WTC11 (cell line): ENCODE measurements at regions not wholly inside any gene's neighbourhood (a gene's known extent, or its start where the extent isn't known, plus 50 kb on each side); places are given as distances from the start of the nearest gene placed in this dataset.

Experiments used
- ATAC-seq: fragments of 200-7000 bp; cut with Tn5 transposase; 2 replicates; pipeline ENCODE4 v1.10.0; 2021; ENCODE audit warnings: mild to moderate bottlenecking, moderate library complexity
- CTCF ChIA-PET: fragments of 300-600 bp; sonication (Branson Sonifier 250); formaldehyde crosslinking; loops from one replicate; lab custom pipeline; 2021; ENCODE audit warnings: antibody characterized with exemption; lab: Charles Lee
- POLR2A ChIA-PET: fragments of 350-600 bp; sonication (Branson Sonifier 250); formaldehyde crosslinking; loops from one replicate; lab custom pipeline; 2021; ENCODE audit warnings: antibody characterized with exemption; lab: Charles Lee
- DNase-seq: peaks from one replicate; pipeline ENCODE4 v3.0.0; 2021; ENCODE audit warnings: low spot score
- H3K27ac Mint-ChIP-seq: 2 replicates; pipeline ENCODE4 v1.8.0; 2021; ENCODE audit warnings: mixed read lengths
- H3K27me3 Mint-ChIP-seq: 2 replicates; pipeline ENCODE4 v1.8.0; 2021; ENCODE audit warnings: low read depth, mild to moderate bottlenecking, moderate library complexity, mixed read lengths
- H3K36me3 Mint-ChIP-seq: 2 replicates; pipeline ENCODE4 v1.8.0; 2021; ENCODE audit warnings: mixed read lengths
- H3K4me1 Mint-ChIP-seq: 2 replicates; pipeline ENCODE4 v1.8.0; 2022; ENCODE audit warnings: mixed read lengths
- H3K4me3 Mint-ChIP-seq: 2 replicates; pipeline ENCODE4 v1.8.0; 2021; ENCODE audit warnings: mild to moderate bottlenecking, moderate library complexity, mixed read lengths
- H3K9me3 Mint-ChIP-seq: 2 replicates; pipeline ENCODE4 v1.8.0; 2021; ENCODE audit warnings: mixed read lengths
- CBFB ChIP-seq: sonication (generic); formaldehyde crosslinking; IDR thresholded peaks from 2 replicates; pipeline ENCODE4 v1.8.1; 2022; ENCODE audit warnings: mild to moderate bottlenecking, low read depth, missing genetic modification reagents
- CREM ChIP-seq: sonication (generic); formaldehyde crosslinking; IDR thresholded peaks from 2 replicates; pipeline ENCODE4 v1.8.1; 2022; ENCODE audit warnings: mild to moderate bottlenecking, missing genetic modification reagents, moderate library complexity
- ESRRA ChIP-seq: sonication (generic); formaldehyde crosslinking; IDR thresholded peaks from 2 replicates; pipeline ENCODE4 v1.8.1; 2022; ENCODE audit warnings: mild to moderate bottlenecking, missing genetic modification reagents, borderline replicate concordance
- FOXK1 ChIP-seq: sonication (generic); formaldehyde crosslinking; IDR thresholded peaks from 2 replicates; pipeline ENCODE4 v1.8.0; 2022; ENCODE audit warnings: mild to moderate bottlenecking, moderate library complexity, missing genetic modification reagents
- GABPB1 ChIP-seq: sonication (generic); formaldehyde crosslinking; IDR thresholded peaks from 2 replicates; pipeline ENCODE4 v1.8.1; 2023; ENCODE audit warnings: mild to moderate bottlenecking, missing genetic modification reagents
- GRHL2 ChIP-seq: fragments of 250-450 bp; sonication (Bioruptor Pico); IDR thresholded peaks from 2 replicates; pipeline ENCODE4 v1.8.0; 2022; ENCODE audit warnings: mild to moderate bottlenecking, moderate library complexity; ENCODE audit not compliant: insufficient replicate concordance, severe bottlenecking
- GTF2I ChIP-seq: fragments of 250-450 bp; sonication (Bioruptor Pico); conservative IDR thresholded peaks from 2 replicates; pipeline ENCODE4 v1.4.0; 2021; ENCODE audit warnings: mild to moderate bottlenecking
- MYBL2 ChIP-seq: sonication (generic); formaldehyde crosslinking; IDR thresholded peaks from 2 replicates; pipeline ENCODE4 v1.8.1; 2023; ENCODE audit warnings: mild to moderate bottlenecking, moderate library complexity, missing genetic modification reagents
- NFATC4 ChIP-seq: fragments of 250-450 bp; sonication (Bioruptor Pico); IDR thresholded peaks from 2 replicates; pipeline ENCODE4 v1.9.0; 2021; ENCODE audit warnings: mild to moderate bottlenecking
- RORB ChIP-seq: fragments of 250-450 bp; sonication (Bioruptor Pico); IDR thresholded peaks from 2 replicates; pipeline ENCODE4 v1.9.0; 2021; ENCODE audit warnings: mild to moderate bottlenecking
- TEAD1 ChIP-seq: sonication (generic); formaldehyde crosslinking; IDR thresholded peaks from 2 replicates; pipeline ENCODE4 v1.8.0; 2022; ENCODE audit warnings: mild to moderate bottlenecking, missing genetic modification reagents
- TEAD4 ChIP-seq: sonication (generic); formaldehyde crosslinking; IDR thresholded peaks from 2 replicates; pipeline ENCODE4 v1.8.0; 2022; ENCODE audit warnings: mild to moderate bottlenecking, missing genetic modification reagents
- ZNF396 ChIP-seq: fragments of 250-450 bp; sonication (Bioruptor Pico); IDR thresholded peaks from 2 replicates; pipeline ENCODE4 v1.8.0; 2021; ENCODE audit warnings: mild to moderate bottlenecking, moderate library complexity, borderline replicate concordance
- TF ChIP-seq, protein P1 (sequence below): fragments of 250-450 bp; sonication (Bioruptor Pico); IDR thresholded peaks from 2 replicates; pipeline ENCODE4 v1.9.0; 2021; ENCODE audit warnings: mild to moderate bottlenecking, borderline replicate concordance
- TF ChIP-seq, protein P2 (sequence below): fragments of 250-450 bp; sonication (Bioruptor Pico); IDR thresholded peaks from 2 replicates; pipeline ENCODE4 v1.9.0; 2021; ENCODE audit warnings: mild to moderate bottlenecking
- TF ChIP-seq, protein P3 (sequence below): sonication (generic); formaldehyde crosslinking; IDR thresholded peaks from 2 replicates; pipeline ENCODE4 v1.8.0; 2022; ENCODE audit warnings: mild to moderate bottlenecking, missing genetic modification reagents
- TF ChIP-seq, protein P4 (sequence below): sonication (generic); formaldehyde crosslinking; IDR thresholded peaks from 2 replicates; pipeline ENCODE4 v1.8.1; 2023; ENCODE audit warnings: mild to moderate bottlenecking, missing genetic modification reagents, borderline replicate concordance
- TF ChIP-seq, protein P5 (sequence below): sonication (generic); formaldehyde crosslinking; IDR thresholded peaks from 2 replicates; pipeline ENCODE4 v1.8.0; 2023; ENCODE audit warnings: missing genetic modification reagents, mild to moderate bottlenecking, borderline replicate concordance
- TF ChIP-seq, protein P6 (sequence below): sonication (generic); formaldehyde crosslinking; IDR thresholded peaks from 2 replicates; pipeline ENCODE4 v1.8.0; 2023; ENCODE audit warnings: mild to moderate bottlenecking, missing genetic modification reagents

DNA sequence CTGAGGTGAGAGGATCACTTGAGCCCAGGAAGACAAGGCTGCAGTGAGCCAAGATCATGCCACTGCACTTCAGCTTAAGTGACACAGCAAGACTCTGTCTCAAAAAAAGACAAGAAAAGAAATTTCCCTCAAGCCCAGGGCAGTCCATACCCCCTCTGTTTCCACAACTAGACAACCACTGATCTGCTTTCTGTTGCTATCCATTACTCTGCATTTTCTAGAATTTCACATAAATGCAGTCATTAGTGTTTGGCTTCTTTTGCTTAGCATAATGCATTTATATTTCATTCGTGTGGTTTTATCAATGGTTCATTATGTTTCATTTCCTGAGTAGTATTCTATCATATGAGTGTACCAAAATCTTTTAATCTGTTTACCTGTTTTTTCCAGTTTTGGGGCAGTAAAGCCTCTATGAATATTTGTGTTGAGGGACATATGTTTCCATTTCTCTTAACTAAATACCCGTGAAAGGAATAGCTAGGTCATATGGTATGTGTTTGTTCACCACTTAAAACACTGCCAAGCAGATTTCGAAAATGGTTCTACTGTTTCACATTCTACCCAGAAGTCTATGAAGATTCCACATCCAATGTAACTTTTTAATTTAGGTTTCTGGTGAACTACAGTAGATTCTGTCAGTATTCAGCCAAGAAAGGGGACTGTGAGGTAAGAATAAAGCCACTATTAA lies 271.8 kb downstream of the ZNF608 start (continued):
- TF ChIP-seq, protein P1, sequence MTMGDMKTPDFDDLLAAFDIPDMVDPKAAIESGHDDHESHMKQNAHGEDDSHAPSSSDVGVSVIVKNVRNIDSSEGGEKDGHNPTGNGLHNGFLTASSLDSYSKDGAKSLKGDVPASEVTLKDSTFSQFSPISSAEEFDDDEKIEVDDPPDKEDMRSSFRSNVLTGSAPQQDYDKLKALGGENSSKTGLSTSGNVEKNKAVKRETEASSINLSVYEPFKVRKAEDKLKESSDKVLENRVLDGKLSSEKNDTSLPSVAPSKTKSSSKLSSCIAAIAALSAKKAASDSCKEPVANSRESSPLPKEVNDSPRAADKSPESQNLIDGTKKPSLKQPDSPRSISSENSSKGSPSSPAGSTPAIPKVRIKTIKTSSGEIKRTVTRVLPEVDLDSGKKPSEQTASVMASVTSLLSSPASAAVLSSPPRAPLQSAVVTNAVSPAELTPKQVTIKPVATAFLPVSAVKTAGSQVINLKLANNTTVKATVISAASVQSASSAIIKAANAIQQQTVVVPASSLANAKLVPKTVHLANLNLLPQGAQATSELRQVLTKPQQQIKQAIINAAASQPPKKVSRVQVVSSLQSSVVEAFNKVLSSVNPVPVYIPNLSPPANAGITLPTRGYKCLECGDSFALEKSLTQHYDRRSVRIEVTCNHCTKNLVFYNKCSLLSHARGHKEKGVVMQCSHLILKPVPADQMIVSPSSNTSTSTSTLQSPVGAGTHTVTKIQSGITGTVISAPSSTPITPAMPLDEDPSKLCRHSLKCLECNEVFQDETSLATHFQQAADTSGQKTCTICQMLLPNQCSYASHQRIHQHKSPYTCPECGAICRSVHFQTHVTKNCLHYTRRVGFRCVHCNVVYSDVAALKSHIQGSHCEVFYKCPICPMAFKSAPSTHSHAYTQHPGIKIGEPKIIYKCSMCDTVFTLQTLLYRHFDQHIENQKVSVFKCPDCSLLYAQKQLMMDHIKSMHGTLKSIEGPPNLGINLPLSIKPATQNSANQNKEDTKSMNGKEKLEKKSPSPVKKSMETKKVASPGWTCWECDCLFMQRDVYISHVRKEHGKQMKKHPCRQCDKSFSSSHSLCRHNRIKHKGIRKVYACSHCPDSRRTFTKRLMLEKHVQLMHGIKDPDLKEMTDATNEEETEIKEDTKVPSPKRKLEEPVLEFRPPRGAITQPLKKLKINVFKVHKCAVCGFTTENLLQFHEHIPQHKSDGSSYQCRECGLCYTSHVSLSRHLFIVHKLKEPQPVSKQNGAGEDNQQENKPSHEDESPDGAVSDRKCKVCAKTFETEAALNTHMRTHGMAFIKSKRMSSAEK, result no peak
- TF ChIP-seq, protein P2, sequence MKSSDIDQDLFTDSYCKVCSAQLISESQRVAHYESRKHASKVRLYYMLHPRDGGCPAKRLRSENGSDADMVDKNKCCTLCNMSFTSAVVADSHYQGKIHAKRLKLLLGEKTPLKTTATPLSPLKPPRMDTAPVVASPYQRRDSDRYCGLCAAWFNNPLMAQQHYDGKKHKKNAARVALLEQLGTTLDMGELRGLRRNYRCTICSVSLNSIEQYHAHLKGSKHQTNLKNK (CRISPR knock-in tag), result no peak
- TF ChIP-seq GRHL2 (CRISPR knock-in tag) (no peak), MYBL2 (CRISPR knock-in tag) (no peak), FOXK1 (no peak)
- TF ChIP-seq, protein P3, sequence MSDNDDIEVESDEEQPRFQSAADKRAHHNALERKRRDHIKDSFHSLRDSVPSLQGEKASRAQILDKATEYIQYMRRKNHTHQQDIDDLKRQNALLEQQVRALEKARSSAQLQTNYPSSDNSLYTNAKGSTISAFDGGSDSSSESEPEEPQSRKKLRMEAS, result no peak

DNA sequence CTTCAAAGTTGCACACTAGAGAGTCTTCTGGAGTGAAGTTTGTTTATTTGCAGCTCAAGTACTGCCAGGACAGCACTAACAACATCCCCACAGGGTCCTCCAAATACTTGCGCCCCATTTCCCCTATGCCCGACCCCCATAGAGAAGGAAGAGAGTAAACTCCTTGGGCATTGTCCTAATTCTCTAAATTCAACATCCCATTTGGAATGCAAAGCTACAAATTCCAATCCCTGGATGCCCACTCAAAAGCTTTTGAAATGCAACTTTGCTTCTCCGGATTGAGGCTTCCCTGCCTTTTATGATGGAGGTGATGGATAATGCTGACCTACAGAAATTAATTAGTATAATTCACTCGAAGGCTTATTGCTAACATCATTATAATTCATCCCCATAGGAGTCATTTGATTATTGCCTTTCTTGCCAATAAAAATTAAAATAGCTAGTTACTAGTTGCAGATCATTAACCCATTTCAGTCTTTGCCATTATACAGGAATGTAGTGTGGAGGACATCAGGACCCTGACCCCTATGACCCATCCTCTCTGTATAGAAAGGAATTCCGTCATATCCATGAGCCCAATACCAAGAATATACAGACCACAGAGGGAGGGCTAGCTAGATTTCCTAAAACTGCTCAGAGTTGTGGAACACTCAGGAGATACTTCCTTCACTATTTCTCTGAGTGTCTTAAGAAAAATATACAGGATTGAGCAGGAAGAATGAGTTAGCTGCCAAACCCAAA lies 277.6 kb downstream of the ZNF608 start:
- ATAC-seq (peak; percentile 93), DNase-seq (peak; percentile 19)
- ChIA-PET CTCF (no interaction called here), POLR2A (interaction anchor here (0.5 to 1.1 kb wide), 2 partner anchors 9 to 193 kb away, joined by 4 read pairs; no protein-coding TSS in a partner anchor)
- Mint-ChIP-seq H3K36me3 (peaks cover 12% of the 10 kb centered on the region), H3K27ac (peak overlapping the region; percentile 82), H3K9me3 (peaks cover 17% of the 10 kb centered on the region), H3K4me1 (peaks cover 64% of the 10 kb centered on the region), H3K4me3 (no peak overlapping the region; the same call in 1 of the 2 replicates), H3K27me3 (no peaks in the 10 kb centered on the region)
- TF ChIP-seq, protein P4, sequence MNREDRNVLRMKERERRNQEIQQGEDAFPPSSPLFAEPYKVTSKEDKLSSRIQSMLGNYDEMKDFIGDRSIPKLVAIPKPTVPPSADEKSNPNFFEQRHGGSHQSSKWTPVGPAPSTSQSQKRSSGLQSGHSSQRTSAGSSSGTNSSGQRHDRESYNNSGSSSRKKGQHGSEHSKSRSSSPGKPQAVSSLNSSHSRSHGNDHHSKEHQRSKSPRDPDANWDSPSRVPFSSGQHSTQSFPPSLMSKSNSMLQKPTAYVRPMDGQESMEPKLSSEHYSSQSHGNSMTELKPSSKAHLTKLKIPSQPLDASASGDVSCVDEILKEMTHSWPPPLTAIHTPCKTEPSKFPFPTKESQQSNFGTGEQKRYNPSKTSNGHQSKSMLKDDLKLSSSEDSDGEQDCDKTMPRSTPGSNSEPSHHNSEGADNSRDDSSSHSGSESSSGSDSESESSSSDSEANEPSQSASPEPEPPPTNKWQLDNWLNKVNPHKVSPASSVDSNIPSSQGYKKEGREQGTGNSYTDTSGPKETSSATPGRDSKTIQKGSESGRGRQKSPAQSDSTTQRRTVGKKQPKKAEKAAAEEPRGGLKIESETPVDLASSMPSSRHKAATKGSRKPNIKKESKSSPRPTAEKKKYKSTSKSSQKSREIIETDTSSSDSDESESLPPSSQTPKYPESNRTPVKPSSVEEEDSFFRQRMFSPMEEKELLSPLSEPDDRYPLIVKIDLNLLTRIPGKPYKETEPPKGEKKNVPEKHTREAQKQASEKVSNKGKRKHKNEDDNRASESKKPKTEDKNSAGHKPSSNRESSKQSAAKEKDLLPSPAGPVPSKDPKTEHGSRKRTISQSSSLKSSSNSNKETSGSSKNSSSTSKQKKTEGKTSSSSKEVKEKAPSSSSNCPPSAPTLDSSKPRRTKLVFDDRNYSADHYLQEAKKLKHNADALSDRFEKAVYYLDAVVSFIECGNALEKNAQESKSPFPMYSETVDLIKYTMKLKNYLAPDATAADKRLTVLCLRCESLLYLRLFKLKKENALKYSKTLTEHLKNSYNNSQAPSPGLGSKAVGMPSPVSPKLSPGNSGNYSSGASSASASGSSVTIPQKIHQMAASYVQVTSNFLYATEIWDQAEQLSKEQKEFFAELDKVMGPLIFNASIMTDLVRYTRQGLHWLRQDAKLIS (CRISPR knock-in tag), result peak; percentile 34; the same call in 1 of the 2 replicates
- TF ChIP-seq TEAD4 (CRISPR knock-in tag), result 0 out of 2 replicates have a peak, but pooled peaks have one; percentile 15
- TF ChIP-seq CBFB (CRISPR knock-in tag), result peak; percentile 63; the same call in 1 of the 2 replicates
- no peak for TF ChIP-seq GTF2I (CRISPR knock-in tag)
- TF ChIP-seq RORB (CRISPR knock-in tag), result no peak
- TF ChIP-seq, protein P5, sequence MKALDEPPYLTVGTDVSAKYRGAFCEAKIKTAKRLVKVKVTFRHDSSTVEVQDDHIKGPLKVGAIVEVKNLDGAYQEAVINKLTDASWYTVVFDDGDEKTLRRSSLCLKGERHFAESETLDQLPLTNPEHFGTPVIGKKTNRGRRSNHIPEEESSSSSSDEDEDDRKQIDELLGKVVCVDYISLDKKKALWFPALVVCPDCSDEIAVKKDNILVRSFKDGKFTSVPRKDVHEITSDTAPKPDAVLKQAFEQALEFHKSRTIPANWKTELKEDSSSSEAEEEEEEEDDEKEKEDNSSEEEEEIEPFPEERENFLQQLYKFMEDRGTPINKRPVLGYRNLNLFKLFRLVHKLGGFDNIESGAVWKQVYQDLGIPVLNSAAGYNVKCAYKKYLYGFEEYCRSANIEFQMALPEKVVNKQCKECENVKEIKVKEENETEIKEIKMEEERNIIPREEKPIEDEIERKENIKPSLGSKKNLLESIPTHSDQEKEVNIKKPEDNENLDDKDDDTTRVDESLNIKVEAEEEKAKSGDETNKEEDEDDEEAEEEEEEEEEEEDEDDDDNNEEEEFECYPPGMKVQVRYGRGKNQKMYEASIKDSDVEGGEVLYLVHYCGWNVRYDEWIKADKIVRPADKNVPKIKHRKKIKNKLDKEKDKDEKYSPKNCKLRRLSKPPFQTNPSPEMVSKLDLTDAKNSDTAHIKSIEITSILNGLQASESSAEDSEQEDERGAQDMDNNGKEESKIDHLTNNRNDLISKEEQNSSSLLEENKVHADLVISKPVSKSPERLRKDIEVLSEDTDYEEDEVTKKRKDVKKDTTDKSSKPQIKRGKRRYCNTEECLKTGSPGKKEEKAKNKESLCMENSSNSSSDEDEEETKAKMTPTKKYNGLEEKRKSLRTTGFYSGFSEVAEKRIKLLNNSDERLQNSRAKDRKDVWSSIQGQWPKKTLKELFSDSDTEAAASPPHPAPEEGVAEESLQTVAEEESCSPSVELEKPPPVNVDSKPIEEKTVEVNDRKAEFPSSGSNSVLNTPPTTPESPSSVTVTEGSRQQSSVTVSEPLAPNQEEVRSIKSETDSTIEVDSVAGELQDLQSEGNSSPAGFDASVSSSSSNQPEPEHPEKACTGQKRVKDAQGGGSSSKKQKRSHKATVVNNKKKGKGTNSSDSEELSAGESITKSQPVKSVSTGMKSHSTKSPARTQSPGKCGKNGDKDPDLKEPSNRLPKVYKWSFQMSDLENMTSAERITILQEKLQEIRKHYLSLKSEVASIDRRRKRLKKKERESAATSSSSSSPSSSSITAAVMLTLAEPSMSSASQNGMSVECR (CRISPR knock-in tag), result no peak
- TF ChIP-seq ESRRA (CRISPR knock-in tag), result no peak
- peak; percentile 26; the same call in 1 of the 2 replicates for TF ChIP-seq CREM (CRISPR knock-in tag)
- no peak for TF ChIP-seq NFATC4 (CRISPR knock-in tag)
- TF ChIP-seq, protein P6, sequence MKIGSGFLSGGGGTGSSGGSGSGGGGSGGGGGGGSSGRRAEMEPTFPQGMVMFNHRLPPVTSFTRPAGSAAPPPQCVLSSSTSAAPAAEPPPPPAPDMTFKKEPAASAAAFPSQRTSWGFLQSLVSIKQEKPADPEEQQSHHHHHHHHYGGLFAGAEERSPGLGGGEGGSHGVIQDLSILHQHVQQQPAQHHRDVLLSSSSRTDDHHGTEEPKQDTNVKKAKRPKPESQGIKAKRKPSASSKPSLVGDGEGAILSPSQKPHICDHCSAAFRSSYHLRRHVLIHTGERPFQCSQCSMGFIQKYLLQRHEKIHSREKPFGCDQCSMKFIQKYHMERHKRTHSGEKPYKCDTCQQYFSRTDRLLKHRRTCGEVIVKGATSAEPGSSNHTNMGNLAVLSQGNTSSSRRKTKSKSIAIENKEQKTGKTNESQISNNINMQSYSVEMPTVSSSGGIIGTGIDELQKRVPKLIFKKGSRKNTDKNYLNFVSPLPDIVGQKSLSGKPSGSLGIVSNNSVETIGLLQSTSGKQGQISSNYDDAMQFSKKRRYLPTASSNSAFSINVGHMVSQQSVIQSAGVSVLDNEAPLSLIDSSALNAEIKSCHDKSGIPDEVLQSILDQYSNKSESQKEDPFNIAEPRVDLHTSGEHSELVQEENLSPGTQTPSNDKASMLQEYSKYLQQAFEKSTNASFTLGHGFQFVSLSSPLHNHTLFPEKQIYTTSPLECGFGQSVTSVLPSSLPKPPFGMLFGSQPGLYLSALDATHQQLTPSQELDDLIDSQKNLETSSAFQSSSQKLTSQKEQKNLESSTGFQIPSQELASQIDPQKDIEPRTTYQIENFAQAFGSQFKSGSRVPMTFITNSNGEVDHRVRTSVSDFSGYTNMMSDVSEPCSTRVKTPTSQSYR (CRISPR knock-in tag), result no peak
- no peak for TF ChIP-seq ZNF396
- TF ChIP-seq TEAD1 (CRISPR knock-in tag), result peak; percentile 94; the same call in 1 of the 2 replicates
- TF ChIP-seq GABPB1 (CRISPR knock-in tag), result no peak
